HEK293 (cell line): ENCODE measurements at regions not wholly inside any gene's neighbourhood (a gene's known extent, or its start where the extent isn't known, plus 50 kb on each side); places are given as distances from the start of the nearest gene placed in this dataset.
"Not testable (repeated sequence)": the region's sequence is repeated elsewhere in the genome, so short reads cannot be mapped to it uniquely, and the experiment has no call there.

Experiments
- CTCF ChIA-PET: fragments of 350-600 bp; formaldehyde crosslinking; extraction: SDS; loops from one replicate; lab custom pipeline; 2021; ENCODE audit warnings: antibody characterized with exemption; lab: Yijun Ruan, JAX
- POLR2A ChIA-PET: fragments of 300-600 bp; formaldehyde crosslinking; extraction: SDS; loops from one replicate; lab custom pipeline; 2020; ENCODE audit warnings: antibody characterized with exemption, inconsistent platforms; lab: Yijun Ruan, JAX
- H3K27ac ChIP-seq: fragments of 200-500 bp; sonication (Bioruptor generic); 2 replicates; pipeline ENCODE4 v1.5.1; 2014; ENCODE audit warnings: low read depth, low read length, control low read depth, inconsistent platforms; ENCODE audit errors: extremely low read depth
- H3K36me3 ChIP-seq, 2 experiments: fragments of 200-500 bp in 1 of 2; sonication (Bioruptor generic) in 1 of 2; 1 replicate in 1 of 2; 2 replicates in 1 of 2; pipeline ENCODE4 v1.5.1; 2014 to 2017; ENCODE audit warnings: inconsistent platforms in 2 of 2, low read length in 2 of 2; ENCODE audit not compliant: control insufficient read depth in 2 of 2, insufficient read depth in 1 of 2
- H3K4me1 ChIP-seq: fragments of 200-500 bp; sonication (Bioruptor generic); 2 replicates; pipeline ENCODE4 v1.5.1; 2014; ENCODE audit warnings: mild to moderate bottlenecking, low read length, inconsistent platforms; ENCODE audit not compliant: control insufficient read depth, insufficient read depth
- H3K4me3 ChIP-seq: 2 replicates; pipeline ENCODE4 v1.5.1; 2011; ENCODE audit warnings: low read depth, mild to moderate bottlenecking, control low read depth, low read length, moderate library complexity
- H3K9me3 ChIP-seq: fragments of 200-500 bp; sonication (Bioruptor generic); 2 replicates; pipeline ENCODE4 v1.5.1; 2014; ENCODE audit warnings: low read depth, low read length, inconsistent platforms; ENCODE audit not compliant: control insufficient read depth, insufficient read depth
- ZEB2 ChIP-seq: fragments of 450-650 bp; formaldehyde crosslinking; IDR thresholded peaks from 2 replicates; pipeline ENCODE4 v1.5.1; 2016; ENCODE audit warnings: missing biosample characterization, missing genetic modification characterization
- ZNF10 ChIP-seq: fragments of 450-650 bp; formaldehyde crosslinking; IDR thresholded peaks from 2 replicates; pipeline ENCODE4 v1.5.1; 2017; ENCODE audit warnings: missing biosample characterization, missing genetic modification characterization
- ZNF140 ChIP-seq: fragments of 450-650 bp; formaldehyde crosslinking; IDR thresholded peaks from 2 replicates; pipeline ENCODE4 v1.5.1; 2016; ENCODE audit warnings: missing biosample characterization, missing genetic modification characterization
- ZNF146 ChIP-seq: fragments of 450-650 bp; formaldehyde crosslinking; IDR thresholded peaks from 2 replicates; pipeline ENCODE4 v1.5.1; 2016; ENCODE audit warnings: missing biosample characterization, missing genetic modification characterization
- ZNF155 ChIP-seq: fragments of 450-650 bp; formaldehyde crosslinking; IDR thresholded peaks from 2 replicates; pipeline ENCODE4 v1.5.1; 2016; ENCODE audit warnings: missing biosample characterization, missing genetic modification characterization
- ZNF214 ChIP-seq: fragments of 450-650 bp; formaldehyde crosslinking; IDR thresholded peaks from 2 replicates; pipeline ENCODE4 v1.5.1; 2017; ENCODE audit warnings: missing biosample characterization, mild to moderate bottlenecking, missing genetic modification characterization, borderline replicate concordance
- ZNF223 ChIP-seq: fragments of 450-650 bp; formaldehyde crosslinking; IDR thresholded peaks from 2 replicates; pipeline ENCODE4 v1.5.1; 2016; ENCODE audit warnings: missing biosample characterization, missing genetic modification characterization
- ZNF302 ChIP-seq: fragments of 450-650 bp; formaldehyde crosslinking; IDR thresholded peaks from 2 replicates; pipeline ENCODE4 v1.5.1; 2016; ENCODE audit warnings: missing biosample characterization, missing genetic modification characterization, low read depth
- ZNF37A ChIP-seq: fragments of 450-650 bp; IDR thresholded peaks from 2 replicates; pipeline ENCODE4 v1.5.1; 2018; ENCODE audit warnings: missing biosample characterization, missing genetic modification characterization
- ZNF404 ChIP-seq: fragments of 450-650 bp; formaldehyde crosslinking; IDR thresholded peaks from 2 replicates; pipeline ENCODE4 v1.5.1; 2017; ENCODE audit warnings: missing biosample characterization, missing genetic modification characterization
- ZNF416 ChIP-seq: fragments of 450-650 bp; formaldehyde crosslinking; IDR thresholded peaks from 2 replicates; pipeline ENCODE4 v1.5.1; 2016; ENCODE audit warnings: missing biosample characterization, missing genetic modification characterization
- ZNF514 ChIP-seq: fragments of 450-650 bp; formaldehyde crosslinking; IDR thresholded peaks from 2 replicates; pipeline ENCODE4 v1.5.1; 2016; ENCODE audit warnings: missing biosample characterization, missing genetic modification characterization
- ZNF521 ChIP-seq: fragments of 450-650 bp; formaldehyde crosslinking; IDR thresholded peaks from 2 replicates; pipeline ENCODE4 v1.5.1; 2017; ENCODE audit warnings: missing biosample characterization, mild to moderate bottlenecking, missing genetic modification characterization
- ZNF544 ChIP-seq: fragments of 450-650 bp; formaldehyde crosslinking; IDR thresholded peaks from 2 replicates; pipeline ENCODE4 v1.5.0; 2017; ENCODE audit warnings: missing biosample characterization, missing genetic modification characterization
- ZNF776 ChIP-seq: fragments of 450-650 bp; formaldehyde crosslinking; IDR thresholded peaks from 2 replicates; pipeline ENCODE4 v1.5.0; 2017; ENCODE audit warnings: missing biosample characterization, missing genetic modification characterization, borderline replicate concordance
- ZSCAN16 ChIP-seq: fragments of 450-650 bp; formaldehyde crosslinking; IDR thresholded peaks from 2 replicates; pipeline ENCODE4 v1.5.1; 2016; ENCODE audit warnings: missing biosample characterization, missing genetic modification characterization
- TF ChIP-seq, protein P1 (sequence below): fragments of 450-650 bp; formaldehyde crosslinking; IDR thresholded peaks from 2 replicates; pipeline ENCODE4 v1.5.1; 2016; ENCODE audit warnings: missing biosample characterization, missing genetic modification characterization
- TF ChIP-seq, protein P2 (sequence below): fragments of 450-650 bp; IDR thresholded peaks from 2 replicates; pipeline ENCODE4 v1.5.1; 2018; ENCODE audit warnings: missing biosample characterization, missing genetic modification characterization
- TF ChIP-seq, protein P3 (sequence below): fragments of 450-650 bp; formaldehyde crosslinking; IDR thresholded peaks from 2 replicates; pipeline ENCODE4 v1.5.1; 2016; ENCODE audit warnings: missing biosample characterization, missing genetic modification characterization, low read depth
- TF ChIP-seq, protein P4 (sequence below): fragments of 450-650 bp; formaldehyde crosslinking; IDR thresholded peaks from 2 replicates; pipeline ENCODE4 v1.5.1; 2017; ENCODE audit warnings: missing biosample characterization, missing genetic modification characterization
- TF ChIP-seq, protein P5 (sequence below): fragments of 450-650 bp; formaldehyde crosslinking; IDR thresholded peaks from 2 replicates; pipeline ENCODE4 v1.5.1; 2017; ENCODE audit warnings: missing biosample characterization, missing genetic modification characterization
- TF ChIP-seq, protein P6 (sequence below): fragments of 450-650 bp; formaldehyde crosslinking; IDR thresholded peaks from 2 replicates; pipeline ENCODE4 v1.5.1; 2016; ENCODE audit warnings: missing biosample characterization, missing genetic modification characterization

DNA sequence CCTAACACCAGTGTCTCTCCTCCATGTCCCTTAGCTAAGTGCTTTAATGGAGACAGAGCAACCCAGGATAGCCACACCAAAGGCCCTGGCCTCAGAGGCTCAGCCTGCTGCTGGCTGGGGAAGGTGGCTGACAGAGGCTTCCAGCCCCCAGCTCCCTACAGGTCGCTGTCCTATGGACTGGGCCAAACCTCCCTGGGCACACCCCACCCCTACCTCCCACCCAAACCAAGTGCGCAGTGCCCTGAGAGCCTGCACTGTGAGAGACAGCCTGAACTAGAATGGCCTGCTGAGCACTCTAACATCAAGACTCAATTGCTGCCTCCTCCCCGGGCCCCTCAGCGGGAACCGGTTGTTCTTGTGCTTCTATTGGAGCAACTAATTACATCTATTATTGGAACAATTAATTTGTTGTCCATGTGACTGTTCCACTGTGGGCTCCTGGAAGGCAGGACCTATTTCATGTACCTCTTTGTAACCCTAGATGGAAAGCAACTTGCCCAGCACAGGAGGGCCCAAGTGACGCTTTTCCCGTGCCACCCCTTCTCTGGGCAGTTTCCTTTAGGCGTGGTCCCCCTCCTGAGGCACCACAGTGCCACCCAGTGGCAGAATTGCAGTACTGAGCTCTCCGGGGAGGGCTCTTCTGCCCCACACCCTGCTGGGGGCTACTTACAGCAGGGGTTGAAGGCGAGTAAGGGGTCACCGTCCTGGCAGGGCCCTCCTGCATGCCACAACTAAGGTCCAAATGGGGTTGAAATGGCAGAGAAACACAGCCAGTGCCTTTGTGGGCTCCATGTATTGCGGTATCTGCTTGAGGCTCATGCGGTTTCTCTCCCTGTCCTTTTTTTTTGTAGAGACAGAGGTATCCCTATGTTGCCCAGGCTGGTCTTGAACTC lies 63.7 kb upstream of the WAPL start (continued):
- TF ChIP-seq, protein P1, sequence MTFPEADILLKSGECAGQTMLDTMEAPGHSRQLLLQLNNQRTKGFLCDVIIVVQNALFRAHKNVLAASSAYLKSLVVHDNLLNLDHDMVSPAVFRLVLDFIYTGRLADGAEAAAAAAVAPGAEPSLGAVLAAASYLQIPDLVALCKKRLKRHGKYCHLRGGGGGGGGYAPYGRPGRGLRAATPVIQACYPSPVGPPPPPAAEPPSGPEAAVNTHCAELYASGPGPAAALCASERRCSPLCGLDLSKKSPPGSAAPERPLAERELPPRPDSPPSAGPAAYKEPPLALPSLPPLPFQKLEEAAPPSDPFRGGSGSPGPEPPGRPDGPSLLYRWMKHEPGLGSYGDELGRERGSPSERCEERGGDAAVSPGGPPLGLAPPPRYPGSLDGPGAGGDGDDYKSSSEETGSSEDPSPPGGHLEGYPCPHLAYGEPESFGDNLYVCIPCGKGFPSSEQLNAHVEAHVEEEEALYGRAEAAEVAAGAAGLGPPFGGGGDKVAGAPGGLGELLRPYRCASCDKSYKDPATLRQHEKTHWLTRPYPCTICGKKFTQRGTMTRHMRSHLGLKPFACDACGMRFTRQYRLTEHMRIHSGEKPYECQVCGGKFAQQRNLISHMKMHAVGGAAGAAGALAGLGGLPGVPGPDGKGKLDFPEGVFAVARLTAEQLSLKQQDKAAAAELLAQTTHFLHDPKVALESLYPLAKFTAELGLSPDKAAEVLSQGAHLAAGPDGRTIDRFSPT (tag by site-specific recombination) = peak; percentile 79
- TF ChIP-seq, protein P2, sequence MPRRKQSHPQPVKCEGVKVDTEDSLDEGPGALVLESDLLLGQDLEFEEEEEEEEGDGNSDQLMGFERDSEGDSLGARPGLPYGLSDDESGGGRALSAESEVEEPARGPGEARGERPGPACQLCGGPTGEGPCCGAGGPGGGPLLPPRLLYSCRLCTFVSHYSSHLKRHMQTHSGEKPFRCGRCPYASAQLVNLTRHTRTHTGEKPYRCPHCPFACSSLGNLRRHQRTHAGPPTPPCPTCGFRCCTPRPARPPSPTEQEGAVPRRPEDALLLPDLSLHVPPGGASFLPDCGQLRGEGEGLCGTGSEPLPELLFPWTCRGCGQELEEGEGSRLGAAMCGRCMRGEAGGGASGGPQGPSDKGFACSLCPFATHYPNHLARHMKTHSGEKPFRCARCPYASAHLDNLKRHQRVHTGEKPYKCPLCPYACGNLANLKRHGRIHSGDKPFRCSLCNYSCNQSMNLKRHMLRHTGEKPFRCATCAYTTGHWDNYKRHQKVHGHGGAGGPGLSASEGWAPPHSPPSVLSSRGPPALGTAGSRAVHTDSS (tag by site-specific recombination) = no peak
- no peak for TF ChIP-seq ZNF302 (tag by site-specific recombination)
- TF ChIP-seq, protein P3, sequence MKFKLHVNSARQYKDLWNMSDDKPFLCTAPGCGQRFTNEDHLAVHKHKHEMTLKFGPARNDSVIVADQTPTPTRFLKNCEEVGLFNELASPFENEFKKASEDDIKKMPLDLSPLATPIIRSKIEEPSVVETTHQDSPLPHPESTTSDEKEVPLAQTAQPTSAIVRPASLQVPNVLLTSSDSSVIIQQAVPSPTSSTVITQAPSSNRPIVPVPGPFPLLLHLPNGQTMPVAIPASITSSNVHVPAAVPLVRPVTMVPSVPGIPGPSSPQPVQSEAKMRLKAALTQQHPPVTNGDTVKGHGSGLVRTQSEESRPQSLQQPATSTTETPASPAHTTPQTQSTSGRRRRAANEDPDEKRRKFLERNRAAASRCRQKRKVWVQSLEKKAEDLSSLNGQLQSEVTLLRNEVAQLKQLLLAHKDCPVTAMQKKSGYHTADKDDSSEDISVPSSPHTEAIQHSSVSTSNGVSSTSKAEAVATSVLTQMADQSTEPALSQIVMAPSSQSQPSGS = no peak
- 0 out of 2 replicates have a peak, but pooled peaks have one; percentile 50 for TF ChIP-seq ZEB2 (tag by site-specific recombination)
- no peak for TF ChIP-seq ZNF521 (tag by site-specific recombination)
- no peak for TF ChIP-seq ZNF544 (tag by site-specific recombination)

DNA sequence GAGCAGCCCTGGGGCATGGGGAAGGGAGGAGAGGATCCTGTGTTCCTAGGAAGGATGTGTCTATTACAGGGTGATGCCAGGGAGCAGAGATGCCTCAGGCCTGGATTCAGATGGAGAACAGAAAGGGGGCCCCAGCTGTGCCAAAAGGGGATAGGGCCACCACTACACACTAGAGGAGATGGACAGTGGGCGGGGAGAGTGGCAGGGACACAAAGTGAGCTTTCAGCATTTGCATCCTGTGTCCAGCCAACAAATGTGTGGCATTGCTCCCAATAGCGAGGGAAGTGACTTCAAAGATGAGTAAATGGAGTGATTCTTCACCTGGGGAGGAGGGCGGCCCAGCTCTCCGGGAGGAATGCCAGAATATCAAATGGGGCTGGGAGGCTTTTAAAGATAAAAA lies 64.9 kb upstream of the WAPL start:
- ChIA-PET POLR2A (no interaction called here), CTCF (interaction anchor here (0.6 to 1.4 kb wide), 11 partner anchors 10 to 331 kb away, joined by 3 to 6 read pairs (median 4); no protein-coding TSS in a partner anchor)
- Histone ChIP-seq H3K4me1 (no peaks in the 10 kb centered on the region), H3K9me3 (no peaks in the 10 kb centered on the region), H3K36me3 (no peaks in the 10 kb centered on the region), H3K4me3 (no peak overlapping the region), H3K27ac (no peak overlapping the region)
- TF ChIP-seq ZNF155 (no peak), ZNF404 (tag by site-specific recombination) (no peak), ZNF776 (tag by site-specific recombination) (no peak), ZNF10 (no peak), ZNF416 (tag by site-specific recombination) (no peak), ZNF514 (tag by site-specific recombination) (no peak), ZNF37A (tag by site-specific recombination) (no peak), ZNF214 (tag by site-specific recombination) (no peak), ZNF223 (tag by site-specific recombination) (no peak), ZNF146 (tag by site-specific recombination) (no peak), ZNF140 (no peak), ZSCAN16 (tag by site-specific recombination) (no peak)
- TF ChIP-seq, protein P4, sequence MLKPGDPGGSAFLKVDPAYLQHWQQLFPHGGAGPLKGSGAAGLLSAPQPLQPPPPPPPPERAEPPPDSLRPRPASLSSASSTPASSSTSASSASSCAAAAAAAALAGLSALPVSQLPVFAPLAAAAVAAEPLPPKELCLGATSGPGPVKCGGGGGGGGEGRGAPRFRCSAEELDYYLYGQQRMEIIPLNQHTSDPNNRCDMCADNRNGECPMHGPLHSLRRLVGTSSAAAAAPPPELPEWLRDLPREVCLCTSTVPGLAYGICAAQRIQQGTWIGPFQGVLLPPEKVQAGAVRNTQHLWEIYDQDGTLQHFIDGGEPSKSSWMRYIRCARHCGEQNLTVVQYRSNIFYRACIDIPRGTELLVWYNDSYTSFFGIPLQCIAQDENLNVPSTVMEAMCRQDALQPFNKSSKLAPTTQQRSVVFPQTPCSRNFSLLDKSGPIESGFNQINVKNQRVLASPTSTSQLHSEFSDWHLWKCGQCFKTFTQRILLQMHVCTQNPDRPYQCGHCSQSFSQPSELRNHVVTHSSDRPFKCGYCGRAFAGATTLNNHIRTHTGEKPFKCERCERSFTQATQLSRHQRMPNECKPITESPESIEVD = no peak
- TF ChIP-seq, protein P5, sequence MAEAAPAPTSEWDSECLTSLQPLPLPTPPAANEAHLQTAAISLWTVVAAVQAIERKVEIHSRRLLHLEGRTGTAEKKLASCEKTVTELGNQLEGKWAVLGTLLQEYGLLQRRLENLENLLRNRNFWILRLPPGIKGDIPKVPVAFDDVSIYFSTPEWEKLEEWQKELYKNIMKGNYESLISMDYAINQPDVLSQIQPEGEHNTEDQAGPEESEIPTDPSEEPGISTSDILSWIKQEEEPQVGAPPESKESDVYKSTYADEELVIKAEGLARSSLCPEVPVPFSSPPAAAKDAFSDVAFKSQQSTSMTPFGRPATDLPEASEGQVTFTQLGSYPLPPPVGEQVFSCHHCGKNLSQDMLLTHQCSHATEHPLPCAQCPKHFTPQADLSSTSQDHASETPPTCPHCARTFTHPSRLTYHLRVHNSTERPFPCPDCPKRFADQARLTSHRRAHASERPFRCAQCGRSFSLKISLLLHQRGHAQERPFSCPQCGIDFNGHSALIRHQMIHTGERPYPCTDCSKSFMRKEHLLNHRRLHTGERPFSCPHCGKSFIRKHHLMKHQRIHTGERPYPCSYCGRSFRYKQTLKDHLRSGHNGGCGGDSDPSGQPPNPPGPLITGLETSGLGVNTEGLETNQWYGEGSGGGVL (tag by site-specific recombination) = no peak
- TF ChIP-seq, protein P6, sequence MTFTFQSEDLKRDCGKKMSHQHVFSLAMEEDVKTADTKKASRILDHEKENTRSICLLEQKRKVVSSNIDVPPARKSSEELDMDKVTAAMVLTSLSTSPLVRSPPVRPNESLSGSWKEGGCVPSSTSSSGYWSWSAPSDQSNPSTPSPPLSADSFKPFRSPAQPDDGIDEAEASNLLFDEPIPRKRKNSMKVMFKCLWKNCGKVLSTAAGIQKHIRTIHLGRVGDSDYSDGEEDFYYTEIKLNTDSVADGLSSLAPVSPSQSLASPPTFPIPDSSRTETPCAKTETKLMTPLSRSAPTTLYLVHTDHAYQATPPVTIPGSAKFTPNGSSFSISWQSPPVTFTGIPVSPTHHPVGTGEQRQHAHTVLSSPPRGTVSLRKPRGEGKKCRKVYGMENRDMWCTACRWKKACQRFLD (tag by site-specific recombination) = no peak

DNA sequence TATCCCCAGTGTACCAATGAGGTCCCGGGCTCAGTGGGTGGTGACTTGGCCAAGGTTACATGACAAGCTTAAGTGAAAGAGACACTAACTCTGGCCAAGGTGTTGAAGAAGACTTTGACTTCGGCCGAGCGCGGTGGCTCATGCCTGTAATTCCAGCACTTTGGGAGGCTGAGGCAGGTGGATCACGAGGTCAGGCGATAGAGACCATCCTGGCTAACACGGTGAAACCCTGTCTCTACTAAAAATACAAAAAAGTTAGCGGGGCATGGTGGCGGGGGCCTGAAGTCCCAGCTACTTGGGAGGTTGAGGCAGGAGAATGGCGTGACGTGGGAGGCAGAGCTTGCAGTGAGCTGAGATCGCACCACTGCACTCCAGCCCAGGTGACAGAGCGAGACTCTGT lies 65.6 kb upstream of the OPN4 start:
- not testable (repeated sequence) for H3K4me1 ChIP-seq
- CTCF ChIA-PET = interaction anchor here (0.6 to 0.9 kb wide), 4 partner anchors 76 to 1379 kb away, joined by 3 to 4 read pairs (median 3); no protein-coding TSS in a partner anchor
- POLR2A ChIA-PET = interaction anchor here (0.6 kb wide), 1 partner anchor 46 kb away, joined by 3 read pairs; no protein-coding TSS in a partner anchor

More for the DNA sequence above, 65.6 kb upstream of the OPN4 start:
- H3K4me3 ChIP-seq, H3K36me3 ChIP-seq, H3K9me3 ChIP-seq, H3K27ac ChIP-seq: not testable (repeated sequence)
